Stimulated activated CD8-positive, alpha-beta memory T cell treated with anti-CD3 and anti-CD28 coated beads, Interleukin-2, amount 100 ng/mL, for 1 hour (primary cell): ENCODE measurements at regions not wholly inside any gene's neighbourhood (a gene's known extent, or its start where the extent isn't known, plus 50 kb on each side); places are given as distances from the start of the nearest gene placed in this dataset.

Source experiments
- DNase-seq, 2 donors: peaks; one replicate each; pipeline ENCODE4 v3.0.0-alpha.2; 2020; ENCODE audit warnings: low read depth in 2 of 2

DNA sequence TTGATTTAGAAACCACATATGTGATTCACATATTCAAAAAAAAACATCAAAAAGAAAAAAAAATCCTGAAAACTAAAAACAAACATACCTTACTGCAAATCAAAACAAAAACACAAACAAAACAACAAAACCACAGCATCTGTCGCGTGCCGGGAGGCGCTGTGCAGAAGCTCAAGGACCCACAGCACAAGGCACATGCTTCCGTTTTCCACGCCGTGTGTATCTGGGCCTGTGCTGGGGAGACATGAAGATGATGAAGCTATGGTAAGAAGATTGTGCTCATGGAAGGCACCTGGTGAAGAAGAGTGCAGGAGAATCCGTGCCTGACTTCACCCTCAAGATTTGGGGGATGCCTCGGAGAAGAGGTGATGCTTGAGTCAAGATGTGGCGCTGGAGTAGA is 788.9 kb upstream of the ARRDC4 start:
- no peak for DNase-seq

GRCh38 chr15:97174886-97175540 is 785.5 kb upstream of the ARRDC4 start:
- no peak for DNase-seq

- DNase-seq, result no peak
Observed at GRCh38 chr15:97177151-97177577, 783.3 kb upstream of the ARRDC4 start.

DNA sequence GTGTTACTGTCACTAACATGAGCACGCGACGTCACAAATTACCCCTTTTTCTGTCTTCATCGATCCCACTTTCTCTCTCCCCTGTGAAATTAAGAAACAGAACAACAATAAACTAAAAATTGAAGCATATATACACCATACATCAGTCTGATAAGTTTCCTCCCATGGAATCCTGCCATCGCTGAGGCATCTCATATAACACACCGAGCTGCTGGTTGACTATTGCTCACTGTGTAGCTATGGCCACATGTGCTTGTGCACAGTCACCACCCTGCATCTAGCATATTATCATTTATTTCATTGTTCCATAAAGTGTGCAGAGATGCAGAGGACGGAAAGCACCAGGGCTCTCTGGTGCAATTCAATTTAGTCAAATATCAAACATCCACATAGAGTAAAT is 777.9 kb upstream of the ARRDC4 start:
- DNase-seq, result no peak

DNA sequence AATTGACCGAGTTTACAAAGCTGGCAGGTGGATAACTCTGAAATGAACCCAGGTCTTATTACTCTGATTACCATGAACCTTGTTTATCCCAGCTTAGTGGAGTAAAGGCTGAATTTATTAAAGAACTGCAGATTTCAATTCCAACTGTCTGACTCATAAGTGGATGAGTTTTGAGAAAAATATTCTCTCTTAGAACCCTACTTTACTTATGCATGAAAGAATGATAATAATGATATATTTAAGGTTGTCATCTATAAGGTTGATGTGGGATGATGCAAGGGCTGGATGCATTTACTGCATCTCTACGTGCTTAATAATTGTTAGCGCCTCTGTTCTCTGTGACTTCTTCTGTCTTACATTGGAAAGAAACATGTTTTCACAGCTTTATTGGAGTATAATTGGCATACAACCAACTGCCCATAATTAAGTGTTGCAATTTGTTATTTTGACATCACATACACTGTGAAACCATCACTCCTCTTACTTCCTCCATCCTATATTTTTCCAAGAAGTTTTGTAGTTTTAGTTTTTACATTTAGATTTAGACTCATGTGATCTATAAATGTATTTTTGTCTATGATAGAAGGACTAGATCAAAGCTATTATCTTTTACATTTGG is 771.2 kb upstream of the ARRDC4 start:
- DNase-seq, result no peak

DNA sequence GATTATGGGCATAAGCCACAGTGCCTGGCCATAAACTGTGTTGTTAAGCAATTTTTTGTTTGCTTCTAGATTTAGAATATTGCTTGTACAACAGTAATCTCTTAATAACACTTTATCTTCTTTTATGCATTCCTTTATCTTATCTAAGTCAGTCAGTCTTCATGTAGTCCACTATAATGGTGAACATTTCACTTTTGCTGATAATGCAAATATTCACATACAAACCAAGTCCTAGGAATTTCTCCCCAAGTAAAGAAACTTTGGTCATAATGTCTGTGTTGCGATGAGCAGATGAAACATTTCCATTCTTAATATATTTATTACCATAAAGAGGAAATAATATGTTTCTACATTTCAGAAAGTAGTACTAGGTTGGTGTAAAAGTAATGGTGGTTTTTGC is 765.8 kb upstream of the ARRDC4 start:
- no peak for DNase-seq

- DNase-seq, result no peak
Observed at GRCh38 chr15:97196048-97197014, 764.2 kb upstream of the ARRDC4 start.

GRCh38 chr15:97199393-97200051 is 761.0 kb upstream of the ARRDC4 start:
- DNase-seq, result no peak

DNA sequence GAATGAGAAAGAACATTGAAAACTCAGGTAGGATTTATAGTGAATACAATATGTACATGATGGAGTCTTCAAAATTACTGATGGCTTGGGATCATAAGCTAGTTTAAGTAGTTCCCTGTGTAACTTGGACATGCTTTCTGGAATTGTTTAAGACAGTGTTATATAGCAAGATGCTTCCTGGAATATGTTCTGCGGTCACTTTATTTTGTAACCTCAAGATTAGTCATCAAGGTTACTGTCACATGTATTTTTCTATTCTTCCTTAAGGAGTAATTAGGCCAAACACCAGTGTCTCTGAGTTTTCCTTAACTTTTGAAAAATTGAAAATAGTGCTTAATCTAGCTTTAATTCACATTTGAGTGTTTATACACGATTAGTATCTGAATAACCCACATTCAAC is 760.3 kb upstream of the ARRDC4 start:
- DNase-seq, result no peak

GRCh38 chr15:97210277-97210676 is 750.2 kb upstream of the ARRDC4 start:
- DNase-seq, result no peak

DNA sequence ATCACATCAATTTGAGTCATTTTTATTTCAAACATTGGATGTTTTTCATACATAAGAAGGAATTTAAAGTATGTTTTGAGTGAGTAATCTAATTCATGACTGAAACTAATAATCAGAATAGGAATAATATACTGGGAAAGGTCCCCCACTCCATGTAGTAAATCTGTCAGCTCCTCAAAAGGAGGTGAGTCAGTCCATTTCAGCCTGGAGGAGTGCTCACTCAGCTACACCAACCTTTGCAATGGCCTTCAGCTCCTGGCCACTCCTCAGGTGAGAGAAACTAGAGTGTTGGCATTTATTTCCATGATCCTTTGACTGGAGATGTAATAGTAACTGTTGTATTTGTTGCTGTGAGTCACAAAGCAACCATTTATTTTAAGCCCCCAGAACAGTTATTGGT is 744.9 kb upstream of the ARRDC4 start:
- DNase-seq, result no peak

GRCh38 chr15:97224191-97224641 is 736.3 kb upstream of the ARRDC4 start:
- DNase-seq, result no peak

DNA sequence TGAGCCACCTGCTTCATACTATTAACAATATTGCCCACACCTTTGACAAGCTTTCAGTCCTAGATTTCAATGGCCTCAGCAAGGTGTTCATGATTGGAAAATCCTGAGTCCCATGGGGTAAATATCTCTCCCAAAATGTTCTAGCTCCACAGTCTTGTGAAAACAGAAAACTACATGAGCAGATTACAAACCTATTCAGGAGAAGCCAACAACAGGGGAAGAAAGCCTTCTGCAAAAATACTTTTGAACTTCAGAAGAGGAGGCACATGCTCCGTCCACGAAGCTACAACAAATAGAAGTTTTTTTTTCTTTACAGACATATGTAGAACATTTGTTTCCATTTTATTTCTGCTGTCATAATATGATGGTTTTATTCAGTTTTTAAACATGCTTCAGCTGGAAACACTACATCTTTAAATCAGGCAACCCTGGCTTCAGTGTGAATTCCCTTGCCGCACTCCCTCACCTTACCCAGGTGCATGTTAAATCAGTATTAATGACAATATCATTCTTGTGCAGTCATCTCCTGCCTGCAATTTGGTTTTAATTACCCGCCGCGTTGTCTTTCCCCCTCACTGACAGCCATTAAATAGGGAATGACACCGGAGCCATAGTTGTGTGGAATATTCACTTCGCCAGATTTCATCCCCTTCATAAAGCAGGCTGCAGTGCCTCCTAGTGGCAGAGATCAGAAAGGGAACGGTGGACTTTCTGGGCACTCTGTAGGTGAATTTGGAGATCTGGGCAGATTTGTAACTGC is 725.5 kb upstream of the ARRDC4 start:
- DNase-seq, result no peak

GRCh38 chr15:97235611-97235985 is 724.9 kb upstream of the ARRDC4 start:
- DNase-seq, result no peak

DNA sequence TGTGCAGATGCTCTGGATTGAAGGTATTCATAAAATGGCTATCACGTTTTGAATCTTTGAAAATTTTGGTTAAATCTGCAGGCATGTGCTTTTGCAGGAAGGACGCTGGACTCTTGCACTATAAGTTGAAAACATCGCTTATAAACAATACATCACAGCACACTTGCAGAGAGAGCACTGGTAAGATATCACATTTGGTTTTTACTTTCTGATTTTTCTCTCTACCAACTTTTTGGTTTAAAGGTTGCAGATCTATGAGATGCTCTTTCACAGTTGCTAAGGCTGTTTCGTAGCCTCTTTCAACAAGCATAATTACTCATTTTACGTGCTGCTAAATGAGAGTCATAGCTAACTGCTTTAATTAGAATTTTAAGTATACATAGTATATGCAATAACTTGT is 724.4 kb upstream of the ARRDC4 start:
- DNase-seq, result no peak

DNA sequence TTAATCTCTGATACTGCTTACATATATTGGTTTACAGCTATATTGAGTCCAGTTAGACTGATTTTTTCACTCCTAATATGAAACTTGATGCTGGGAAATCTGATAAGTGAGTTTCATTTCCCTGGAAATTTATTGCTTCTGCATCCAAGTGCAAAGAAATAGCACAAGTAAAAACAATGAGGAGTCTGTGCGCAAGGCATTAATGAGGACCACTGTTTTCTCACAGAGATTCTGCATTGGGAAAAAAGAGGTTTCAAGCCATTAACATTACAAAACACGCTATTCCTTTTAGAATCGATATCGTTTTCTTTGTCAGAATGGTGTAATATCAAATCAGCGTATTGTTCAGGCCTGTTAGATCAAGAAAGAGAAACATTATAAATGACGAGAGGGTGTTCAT is 723.3 kb upstream of the ARRDC4 start:
- no peak for DNase-seq

GRCh38 chr15:97248376-97248775 is 712.1 kb upstream of the ARRDC4 start:
- DNase-seq, result no peak

GRCh38 chr15:97259943-97260342 is 700.6 kb upstream of the ARRDC4 start:
- DNase-seq, result no peak

- DNase-seq, result no peak
Observed at GRCh38 chr15:97301166-97301565, 659.3 kb upstream of the ARRDC4 start.

- DNase-seq, result no peak
Observed at GRCh38 chr15:97316362-97316761, 644.1 kb upstream of the ARRDC4 start.

DNA sequence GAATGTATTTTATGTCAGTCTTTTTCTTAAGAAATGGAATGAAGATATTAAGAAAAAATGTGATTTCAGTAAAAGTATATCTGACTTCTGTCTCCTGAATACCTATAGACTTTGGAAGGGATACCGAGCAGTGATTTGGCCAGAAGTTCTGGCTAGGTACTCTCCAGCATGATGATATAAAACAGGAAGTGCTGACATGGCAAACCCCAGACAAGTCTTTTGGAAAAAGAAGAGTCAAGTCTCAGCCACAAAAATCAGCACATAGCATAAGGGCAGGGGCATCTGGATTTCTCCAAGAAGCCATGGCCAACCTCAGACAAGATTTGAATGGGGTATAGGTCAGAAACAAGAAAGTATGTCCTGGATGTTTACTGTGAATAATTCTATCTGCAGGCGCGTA is 643.3 kb upstream of the ARRDC4 start:
- DNase-seq, result no peak
